ENCODE measurements at regions not wholly inside any gene's neighbourhood (a gene's known extent, or its start where the extent isn't known, plus 50 kb on each side); places are given as distances from the start of the nearest gene placed in this dataset.

DNA sequence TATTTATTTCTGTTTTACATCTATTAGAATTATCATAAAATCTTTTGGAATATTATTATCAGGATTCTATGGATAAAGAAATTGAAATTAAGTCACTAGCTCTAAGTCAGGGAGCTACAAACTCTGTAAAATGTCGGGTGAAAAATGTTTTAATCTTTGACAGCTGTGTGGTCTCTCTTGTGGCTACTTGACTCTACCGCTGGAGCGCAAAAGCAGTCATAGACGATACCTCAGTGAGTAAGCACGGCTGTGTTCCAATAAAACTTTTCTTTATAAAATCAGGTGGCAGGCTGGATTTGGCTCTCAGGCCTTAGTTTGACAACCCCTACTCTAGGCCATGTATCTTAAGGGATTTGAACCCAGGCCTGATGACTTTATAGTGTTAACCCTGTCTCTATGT is 88.5 kb upstream of the PFN2 start:
- no peak for DNase-seq

- DNase-seq, result no peak
Observed at GRCh38 chr3:150057227-150057626, 86.5 kb upstream of the PFN2 start.

DNA sequence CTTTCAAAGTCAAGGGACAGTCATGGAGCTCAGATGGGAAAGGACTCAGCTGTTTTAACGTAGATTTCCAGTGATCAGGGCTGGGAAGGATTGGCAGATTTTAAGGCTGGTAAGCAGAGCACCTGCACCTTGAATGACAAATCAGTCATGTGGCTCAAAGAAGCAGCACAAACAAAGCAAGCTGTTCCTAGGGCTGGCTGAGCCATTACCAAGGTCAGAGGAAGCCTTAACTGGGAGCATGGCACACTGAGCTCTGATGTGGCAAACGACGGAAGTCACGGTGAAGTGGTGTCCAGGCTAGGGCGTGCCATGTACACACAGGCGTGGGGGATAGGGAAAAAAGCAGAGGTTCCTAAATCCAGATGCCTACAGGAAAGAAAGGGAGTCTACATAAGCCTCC is 84.6 kb upstream of the PFN2 start:
- no peak for DNase-seq

- no peak for DNase-seq
Observed at GRCh38 chr3:150054635-150055034, 83.9 kb upstream of the PFN2 start.

- no peak for DNase-seq
Observed at GRCh38 chr3:150050510-150050909, 79.8 kb upstream of the PFN2 start.

DNA sequence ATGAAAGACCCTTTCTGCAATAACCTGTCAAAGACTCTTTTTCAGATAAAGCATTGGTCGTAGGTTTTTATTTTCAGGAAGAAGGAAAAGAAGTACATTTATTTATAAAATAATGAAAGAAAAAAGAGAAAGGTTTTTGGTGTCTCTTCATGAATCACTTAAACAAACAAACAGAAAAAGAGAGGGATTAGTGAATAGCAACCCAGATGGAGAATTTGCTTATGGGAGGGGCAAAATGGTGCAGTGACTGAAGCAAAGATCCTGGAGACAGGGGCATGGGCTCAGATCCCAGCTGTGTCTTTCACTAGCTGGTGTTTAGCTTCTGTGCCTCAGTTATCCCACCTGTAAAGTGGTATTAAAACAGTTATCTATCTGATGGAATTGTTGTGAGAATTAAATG is 78.6 kb upstream of the PFN2 start:
- no peak for DNase-seq

- no peak for DNase-seq
Observed at GRCh38 chr3:150041877-150042276, 71.2 kb upstream of the PFN2 start.

- DNase-seq, result no peak
Observed at GRCh38 chr3:150040097-150040496, 69.4 kb upstream of the PFN2 start.

GRCh38 chr3:150038830-150039229 is 68.1 kb upstream of the PFN2 start:
- DNase-seq, result no peak

- DNase-seq, result no peak
Observed at GRCh38 chr3:150036780-150037179, 66.1 kb upstream of the PFN2 start.

- no peak for DNase-seq
Observed at GRCh38 chr3:150035910-150036612, 65.4 kb upstream of the PFN2 start.

GRCh38 chr3:150035301-150035779 is 64.6 kb upstream of the PFN2 start:
- no peak for DNase-seq

DNA sequence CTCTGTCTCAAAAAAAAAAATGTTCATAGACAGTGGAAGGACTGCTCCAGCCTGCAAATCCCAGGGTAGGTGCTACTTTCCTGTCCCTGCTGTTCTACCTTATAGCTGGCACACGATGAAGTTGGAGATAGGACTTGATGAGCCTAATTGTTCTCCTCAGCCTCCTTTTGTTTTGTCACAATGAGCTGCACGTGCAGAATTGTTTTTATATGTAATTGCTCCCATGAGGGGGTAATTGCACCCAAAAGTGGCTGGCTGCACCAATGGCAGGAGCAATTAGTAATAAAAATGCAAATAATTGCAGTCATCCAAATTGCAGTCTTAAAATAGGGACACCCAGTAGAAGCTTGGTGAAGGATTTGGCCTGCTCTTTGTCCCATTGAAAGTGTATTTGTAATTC is 63.0 kb upstream of the PFN2 start:
- DNase-seq, result no peak

DNA sequence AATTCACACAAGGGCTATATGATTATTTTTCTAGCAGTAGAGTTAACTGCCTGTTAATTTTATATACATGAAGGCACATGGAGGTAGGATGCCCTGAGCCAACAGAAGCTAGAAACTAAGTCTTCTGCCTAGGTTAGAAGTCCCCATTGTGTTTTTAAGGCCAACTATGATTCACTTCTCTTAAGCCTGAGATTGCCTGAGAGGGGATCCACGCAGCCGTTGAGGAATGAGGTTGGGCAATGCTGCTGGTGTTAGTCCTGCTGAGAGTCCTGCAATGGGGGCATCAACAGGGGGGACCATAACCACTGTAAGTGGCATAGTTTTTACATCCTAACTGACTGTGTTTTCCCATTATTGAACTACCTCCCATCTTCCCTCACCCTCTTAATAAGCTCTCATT is 60.1 kb upstream of the PFN2 start:
- DNase-seq, result no peak

DNA sequence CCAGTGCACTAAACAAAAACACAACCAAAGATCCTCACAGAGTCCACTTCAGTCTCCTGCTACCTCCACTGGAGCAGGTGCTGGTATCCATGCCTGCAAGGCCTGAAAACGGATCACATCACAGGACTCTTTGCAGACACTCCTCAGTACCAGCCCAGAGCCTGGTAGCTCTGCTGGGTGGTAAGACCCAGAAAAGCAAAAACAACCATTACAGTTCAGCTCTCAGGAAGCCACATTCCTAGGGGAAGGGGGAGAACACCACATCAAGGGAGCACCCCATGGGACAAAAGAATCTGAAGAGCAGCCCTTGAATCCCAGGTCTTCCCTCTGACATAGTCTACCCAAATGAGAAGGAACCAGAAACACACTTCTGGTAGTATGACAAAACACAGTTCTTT is 52.5 kb upstream of the PFN2 start:
- no peak for DNase-seq

DNA sequence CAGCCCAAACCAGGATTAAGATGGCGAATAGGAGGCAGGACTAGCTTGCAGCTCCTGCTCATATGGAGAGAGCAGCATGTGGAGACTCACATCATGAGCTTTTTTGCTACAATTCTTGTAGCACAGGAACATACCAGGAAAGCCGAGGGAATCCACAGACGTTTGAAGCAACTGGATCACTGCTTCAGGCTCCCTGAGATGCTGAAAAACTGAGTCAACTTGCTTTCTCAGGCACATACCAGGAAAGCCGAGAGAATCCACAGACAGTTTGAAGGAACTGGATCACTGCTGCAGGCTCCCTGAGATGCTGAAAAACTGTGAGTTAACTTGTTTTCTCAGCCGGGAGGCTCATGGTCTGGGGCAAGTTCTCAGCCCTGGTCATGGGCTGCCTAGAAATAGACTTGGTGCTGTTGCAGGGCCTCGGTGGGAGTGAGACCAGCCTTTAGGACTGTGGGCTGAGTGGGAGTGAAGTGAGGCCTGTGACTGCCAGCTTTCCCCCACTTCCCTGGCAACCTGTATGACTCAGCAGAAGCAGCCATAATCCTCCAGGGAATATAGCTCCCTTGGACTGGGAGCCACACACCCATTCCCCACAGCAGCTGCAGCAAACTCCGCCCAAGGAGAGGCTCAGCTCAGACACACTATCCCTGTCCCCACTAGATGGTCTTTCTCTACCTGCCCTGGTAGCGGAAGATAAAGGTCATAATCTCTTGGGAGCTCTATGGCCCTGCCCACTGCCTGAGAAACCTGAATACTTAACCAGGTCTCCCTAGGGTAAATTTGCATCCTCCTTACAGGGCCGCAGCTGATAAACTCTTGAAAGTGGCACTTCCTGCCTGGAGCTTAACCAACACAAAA is 51.9 kb upstream of the PFN2 start:
- DNase-seq, result no peak

GRCh38 chr3:150020527-150020926 is 49.8 kb upstream of the PFN2 start:
- DNase-seq, result no peak
